Liver (tissue), 8 donors: ENCODE measurements at regions not wholly inside any gene's neighbourhood (a gene's known extent, or its start where the extent isn't known, plus 50 kb on each side); places are given as distances from the start of the nearest gene placed in this dataset.

Source experiments
- DNase-seq: peaks from one replicate; pipeline ENCODE4 v3.0.0-alpha.2; 2017; ENCODE audit warnings: low spot score
- H3K27ac ChIP-seq, 2 donors: one replicate each; pipeline ENCODE4 v1.7.0; 2013; ENCODE audit warnings: inconsistent platforms in 2 of 2, low read length in 2 of 2, control low read depth in 1 of 2, low read depth in 1 of 2, mild to moderate bottlenecking in 1 of 2
- H3K27me3 ChIP-seq, 4 donors: one replicate each; pipeline versions ENCODE4 v1.6.1 to v1.7.0; 2013; ENCODE audit warnings: low read length in 3 of 4, inconsistent platforms in 1 of 4, mild to moderate bottlenecking in 1 of 4, moderate library complexity in 1 of 4; ENCODE audit not compliant: control insufficient read depth in 4 of 4, insufficient read depth in 4 of 4
- H3K36me3 ChIP-seq, 4 donors: one replicate each; pipeline versions ENCODE4 v1.6.1 to v1.7.0; 2013; ENCODE audit warnings: low read length in 3 of 4, mild to moderate bottlenecking in 3 of 4, low read depth in 1 of 4, moderate library complexity in 1 of 4; ENCODE audit not compliant: control insufficient read depth in 4 of 4, insufficient read depth in 3 of 4
- H3K4me1 ChIP-seq, 4 donors: one replicate each; pipeline versions ENCODE4 v1.6.1 to v1.7.0; 2013; ENCODE audit warnings: low read length in 3 of 4, mild to moderate bottlenecking in 3 of 4, moderate library complexity in 1 of 4; ENCODE audit not compliant: control insufficient read depth in 4 of 4, insufficient read depth in 4 of 4
- H3K4me3 ChIP-seq, 3 donors: one replicate each; pipeline versions ENCODE4 v1.6.1 to v1.7.0; 2013; ENCODE audit warnings: low read length in 3 of 3, control low read depth in 1 of 3, low read depth in 1 of 3, mild to moderate bottlenecking in 1 of 3
- H3K9ac ChIP-seq, 2 donors: one replicate each; pipeline ENCODE4 v1.7.0; 2013; ENCODE audit warnings: low read length in 2 of 2, mild to moderate bottlenecking in 2 of 2, moderate library complexity in 2 of 2, control low read depth in 1 of 2, low read depth in 1 of 2
- H3K9me3 ChIP-seq, 4 donors: one replicate each; pipeline versions ENCODE4 v1.6.1 to v1.7.0; 2013; ENCODE audit warnings: low read length in 3 of 4; ENCODE audit not compliant: control insufficient read depth in 4 of 4
- FOXA1 ChIP-seq: IDR thresholded peaks from 2 replicates; pipeline ENCODE4 v1.6.1; 2016; ENCODE audit warnings: antibody characterized with exemption
- FOXA2 ChIP-seq: IDR thresholded peaks from 2 replicates; pipeline ENCODE4 v1.6.1; 2016; ENCODE audit warnings: antibody characterized with exemption
- GABPA ChIP-seq, 2 donors: IDR thresholded peaks in 1 of 2; conservative IDR thresholded peaks in 1 of 2; 2 replicates each; pipeline ENCODE4 v1.6.1; 2016; ENCODE audit warnings: antibody characterized with exemption in 2 of 2, mild to moderate bottlenecking in 1 of 2, moderate library complexity in 1 of 2
- HNF4G ChIP-seq: IDR thresholded peaks from 2 replicates; pipeline ENCODE4 v1.6.1; 2016; ENCODE audit warnings: antibody characterized with exemption
- JUND ChIP-seq, 2 donors: IDR thresholded peaks; 2 replicates each; pipeline ENCODE4 v1.6.1; 2016; ENCODE audit warnings: antibody characterized with exemption in 2 of 2
- RAD21 ChIP-seq, 2 donors: IDR thresholded peaks; 2 replicates each; pipeline ENCODE4 v1.6.1; 2016; ENCODE audit warnings: antibody characterized with exemption in 2 of 2, mild to moderate bottlenecking in 2 of 2
- RXRA ChIP-seq, 2 donors: IDR thresholded peaks; 2 replicates each; pipeline ENCODE4 v1.6.1; 2017 to 2018; ENCODE audit warnings: antibody characterized with exemption in 2 of 2, mild to moderate bottlenecking in 1 of 2
- SP1 ChIP-seq: IDR thresholded peaks from 2 replicates; pipeline ENCODE4 v1.6.1; 2018; ENCODE audit warnings: antibody characterized with exemption, mild to moderate bottlenecking
- WGBS: extraction: QIAGEN DNeasy Blood & Tissue Kit; methylation state at CpG from one replicate; pipeline ENCODE4 v1.1.7; 2013; 5-methylcytosine and 5-hydroxymethylcytosine counted together
- TF ChIP-seq, protein P1 (sequence below): IDR thresholded peaks from 2 replicates; pipeline ENCODE4 v1.6.1; 2016; ENCODE audit warnings: antibody characterized with exemption
- TF ChIP-seq, protein P2 (sequence below): fragments of 150-350 bp; IDR thresholded peaks from 2 replicates; pipeline ENCODE4 v1.5.1; 2017; ENCODE audit warnings: improper control_type of control experiment, low read depth, low read length; ENCODE audit not compliant: missing input control
- TF ChIP-seq, protein P3 (sequence below): IDR thresholded peaks from 2 replicates; pipeline ENCODE4 v1.6.1; 2016; ENCODE audit warnings: antibody characterized with exemption
- TF ChIP-seq, protein P4 (sequence below): IDR thresholded peaks from 2 replicates; pipeline ENCODE4 v1.6.1; 2016; ENCODE audit warnings: antibody characterized with exemption, mild to moderate bottlenecking
- TF ChIP-seq, protein P5 (sequence below): IDR thresholded peaks from 2 replicates; pipeline ENCODE4 v1.6.1; 2016; ENCODE audit warnings: antibody characterized with exemption
- donor health status: healthy.
- donor health status: healthy.
- donor health status: healthy.
- donor health status: healthy.
- donor health status: healthy.

DNA sequence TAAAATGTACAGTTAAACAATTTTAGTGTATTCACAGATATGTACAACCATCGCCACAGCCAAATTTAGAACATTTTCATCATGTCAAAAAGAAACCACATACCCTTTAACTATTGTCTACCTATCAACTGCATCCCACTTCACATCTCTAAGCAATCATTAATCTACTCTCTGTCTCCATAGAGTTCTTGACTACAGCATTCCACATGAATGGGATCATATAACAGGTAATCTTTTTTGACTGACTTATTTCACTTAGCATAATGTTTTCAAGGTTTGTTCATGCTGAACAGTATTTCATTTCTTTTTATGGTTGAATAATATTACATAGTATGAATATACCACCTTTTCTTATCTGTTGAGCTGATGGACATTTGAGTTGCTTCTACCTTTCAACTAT lies 281.4 kb upstream of the EDA2R start:
- Histone ChIP-seq H3K4me1 (no peaks in the 10 kb centered on the region), H3K9ac (no peak overlapping the region), H3K4me3 (no peak overlapping the region), H3K36me3 (no peaks in the 10 kb centered on the region), H3K27ac (no peak overlapping the region), H3K9me3 (no peaks in the 10 kb centered on the region), H3K27me3 (no peaks in the 10 kb centered on the region)
- TF ChIP-seq SP1 = no peak
- TF ChIP-seq JUND (IDR thresholded peaks at IDR 0.05) = no peak
- TF ChIP-seq, protein P1, sequence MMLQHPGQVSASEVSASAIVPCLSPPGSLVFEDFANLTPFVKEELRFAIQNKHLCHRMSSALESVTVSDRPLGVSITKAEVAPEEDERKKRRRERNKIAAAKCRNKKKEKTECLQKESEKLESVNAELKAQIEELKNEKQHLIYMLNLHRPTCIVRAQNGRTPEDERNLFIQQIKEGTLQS = no peak
- TF ChIP-seq, protein P2, sequence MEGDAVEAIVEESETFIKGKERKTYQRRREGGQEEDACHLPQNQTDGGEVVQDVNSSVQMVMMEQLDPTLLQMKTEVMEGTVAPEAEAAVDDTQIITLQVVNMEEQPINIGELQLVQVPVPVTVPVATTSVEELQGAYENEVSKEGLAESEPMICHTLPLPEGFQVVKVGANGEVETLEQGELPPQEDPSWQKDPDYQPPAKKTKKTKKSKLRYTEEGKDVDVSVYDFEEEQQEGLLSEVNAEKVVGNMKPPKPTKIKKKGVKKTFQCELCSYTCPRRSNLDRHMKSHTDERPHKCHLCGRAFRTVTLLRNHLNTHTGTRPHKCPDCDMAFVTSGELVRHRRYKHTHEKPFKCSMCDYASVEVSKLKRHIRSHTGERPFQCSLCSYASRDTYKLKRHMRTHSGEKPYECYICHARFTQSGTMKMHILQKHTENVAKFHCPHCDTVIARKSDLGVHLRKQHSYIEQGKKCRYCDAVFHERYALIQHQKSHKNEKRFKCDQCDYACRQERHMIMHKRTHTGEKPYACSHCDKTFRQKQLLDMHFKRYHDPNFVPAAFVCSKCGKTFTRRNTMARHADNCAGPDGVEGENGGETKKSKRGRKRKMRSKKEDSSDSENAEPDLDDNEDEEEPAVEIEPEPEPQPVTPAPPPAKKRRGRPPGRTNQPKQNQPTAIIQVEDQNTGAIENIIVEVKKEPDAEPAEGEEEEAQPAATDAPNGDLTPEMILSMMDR = no peak
- TF ChIP-seq, protein P3, sequence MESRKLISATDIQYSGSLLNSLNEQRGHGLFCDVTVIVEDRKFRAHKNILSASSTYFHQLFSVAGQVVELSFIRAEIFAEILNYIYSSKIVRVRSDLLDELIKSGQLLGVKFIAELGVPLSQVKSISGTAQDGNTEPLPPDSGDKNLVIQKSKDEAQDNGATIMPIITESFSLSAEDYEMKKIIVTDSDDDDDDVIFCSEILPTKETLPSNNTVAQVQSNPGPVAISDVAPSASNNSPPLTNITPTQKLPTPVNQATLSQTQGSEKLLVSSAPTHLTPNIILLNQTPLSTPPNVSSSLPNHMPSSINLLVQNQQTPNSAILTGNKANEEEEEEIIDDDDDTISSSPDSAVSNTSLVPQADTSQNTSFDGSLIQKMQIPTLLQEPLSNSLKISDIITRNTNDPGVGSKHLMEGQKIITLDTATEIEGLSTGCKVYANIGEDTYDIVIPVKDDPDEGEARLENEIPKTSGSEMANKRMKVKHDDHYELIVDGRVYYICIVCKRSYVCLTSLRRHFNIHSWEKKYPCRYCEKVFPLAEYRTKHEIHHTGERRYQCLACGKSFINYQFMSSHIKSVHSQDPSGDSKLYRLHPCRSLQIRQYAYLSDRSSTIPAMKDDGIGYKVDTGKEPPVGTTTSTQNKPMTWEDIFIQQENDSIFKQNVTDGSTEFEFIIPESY = no peak
- no peak for TF ChIP-seq RAD21 (IDR thresholded peaks at IDR 0.05)
- no peak for TF ChIP-seq GABPA (IDR thresholded peaks at IDR 0.05 in 1 of 2, conservative IDR thresholded peaks at IDR 0.05 in 1 of 2)
- TF ChIP-seq FOXA1 = no peak
- WGBS = 93% methylated on average over 1 of the region's 1 CpG
- no peak for DNase-seq

DNA sequence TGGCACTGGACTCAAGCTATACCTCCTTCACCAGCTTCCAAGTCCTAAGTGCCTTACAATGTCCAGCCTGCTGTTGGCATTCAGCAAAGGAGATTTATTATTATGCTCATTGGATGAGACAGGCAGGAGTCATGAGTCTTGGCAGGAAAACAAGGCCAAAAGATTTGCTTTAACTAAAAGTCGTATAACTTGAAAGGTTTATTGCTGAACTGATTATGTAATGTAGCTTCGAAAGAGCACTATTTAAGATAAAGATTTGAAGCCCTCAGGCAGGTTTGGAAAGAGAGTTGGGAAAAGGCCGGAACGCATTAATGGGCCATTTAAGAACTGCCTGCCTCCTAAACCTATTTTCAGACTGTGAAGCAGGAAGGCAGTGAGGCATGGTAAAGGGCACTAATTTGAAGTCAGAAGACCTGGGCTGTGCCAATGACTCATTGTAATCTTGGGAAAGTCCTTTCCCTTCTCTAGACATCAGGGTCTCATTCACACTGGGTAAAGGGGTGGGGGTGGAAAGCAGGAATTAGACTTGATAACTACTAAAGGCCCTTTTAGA lies 280.5 kb upstream of the EDA2R start:
- H3K27me3 ChIP-seq = no peaks in the 10 kb centered on the region
- no peak overlapping the region for H3K4me3 ChIP-seq
- TF ChIP-seq JUND (IDR thresholded peaks at IDR 0.05) (no peak), GABPA (IDR thresholded peaks at IDR 0.05 in 1 of 2, conservative IDR thresholded peaks at IDR 0.05 in 1 of 2) (no peak), FOXA1 (no peak), RXRA (IDR thresholded peaks at IDR 0.05) (no peak), FOXA2 (no peak), HNF4G (no peak)
- TF ChIP-seq, protein P4, sequence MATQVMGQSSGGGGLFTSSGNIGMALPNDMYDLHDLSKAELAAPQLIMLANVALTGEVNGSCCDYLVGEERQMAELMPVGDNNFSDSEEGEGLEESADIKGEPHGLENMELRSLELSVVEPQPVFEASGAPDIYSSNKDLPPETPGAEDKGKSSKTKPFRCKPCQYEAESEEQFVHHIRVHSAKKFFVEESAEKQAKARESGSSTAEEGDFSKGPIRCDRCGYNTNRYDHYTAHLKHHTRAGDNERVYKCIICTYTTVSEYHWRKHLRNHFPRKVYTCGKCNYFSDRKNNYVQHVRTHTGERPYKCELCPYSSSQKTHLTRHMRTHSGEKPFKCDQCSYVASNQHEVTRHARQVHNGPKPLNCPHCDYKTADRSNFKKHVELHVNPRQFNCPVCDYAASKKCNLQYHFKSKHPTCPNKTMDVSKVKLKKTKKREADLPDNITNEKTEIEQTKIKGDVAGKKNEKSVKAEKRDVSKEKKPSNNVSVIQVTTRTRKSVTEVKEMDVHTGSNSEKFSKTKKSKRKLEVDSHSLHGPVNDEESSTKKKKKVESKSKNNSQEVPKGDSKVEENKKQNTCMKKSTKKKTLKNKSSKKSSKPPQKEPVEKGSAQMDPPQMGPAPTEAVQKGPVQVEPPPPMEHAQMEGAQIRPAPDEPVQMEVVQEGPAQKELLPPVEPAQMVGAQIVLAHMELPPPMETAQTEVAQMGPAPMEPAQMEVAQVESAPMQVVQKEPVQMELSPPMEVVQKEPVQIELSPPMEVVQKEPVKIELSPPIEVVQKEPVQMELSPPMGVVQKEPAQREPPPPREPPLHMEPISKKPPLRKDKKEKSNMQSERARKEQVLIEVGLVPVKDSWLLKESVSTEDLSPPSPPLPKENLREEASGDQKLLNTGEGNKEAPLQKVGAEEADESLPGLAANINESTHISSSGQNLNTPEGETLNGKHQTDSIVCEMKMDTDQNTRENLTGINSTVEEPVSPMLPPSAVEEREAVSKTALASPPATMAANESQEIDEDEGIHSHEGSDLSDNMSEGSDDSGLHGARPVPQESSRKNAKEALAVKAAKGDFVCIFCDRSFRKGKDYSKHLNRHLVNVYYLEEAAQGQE = no peak
- TF ChIP-seq, protein P5, sequence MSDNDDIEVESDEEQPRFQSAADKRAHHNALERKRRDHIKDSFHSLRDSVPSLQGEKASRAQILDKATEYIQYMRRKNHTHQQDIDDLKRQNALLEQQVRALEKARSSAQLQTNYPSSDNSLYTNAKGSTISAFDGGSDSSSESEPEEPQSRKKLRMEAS = no peak
- TF ChIP-seq, protein P1 = no peak
- H3K9ac ChIP-seq = no peak overlapping the region
- no peak overlapping the region for H3K27ac ChIP-seq
- H3K9me3 ChIP-seq = no peaks in the 10 kb centered on the region
- no peaks in the 10 kb centered on the region for H3K4me1 ChIP-seq
- H3K36me3 ChIP-seq = no peaks in the 10 kb centered on the region
- no peak for DNase-seq
- 79% methylated on average over 4 of the region's 4 CpGs for WGBS
